H1 (cell line): ENCODE measurements at regions not wholly inside any gene's neighbourhood (a gene's known extent, or its start where the extent isn't known, plus 50 kb on each side); places are given as distances from the start of the nearest gene placed in this dataset.

Experiments used
- CTCF ChIA-PET: fragments of 300-600 bp; sonication (Branson Sonifier 250); formaldehyde crosslinking; loops from one replicate; lab custom pipeline; 2021; ENCODE audit not compliant: partially characterized antibody; lab: Charles Lee
- POLR2A ChIA-PET: fragments of 300-600 bp; sonication (Branson Sonifier 250); formaldehyde crosslinking; loops from one replicate; lab custom pipeline; 2021; ENCODE audit warnings: inconsistent platforms; ENCODE audit not compliant: partially characterized antibody; lab: Charles Lee
- DNase-seq, 2 experiments: peaks; one replicate each; pipeline versions ENCODE4 v3.0.0 to v3.0.0-alpha.2; 2010 to 2022; ENCODE audit warnings: low spot score in 2 of 2, low read depth in 1 of 2, mixed read lengths in 1 of 2
- FAIRE-seq: peaks from 2 replicates; lab custom pipeline; 2011; peaks lifted over from hg19 to GRCh38; lab: Jason Lieb, UNC
- H2AFZ ChIP-seq: 2 replicates; pipeline ENCODE4 v1.8.1; 2012; ENCODE audit warnings: low read length, inconsistent platforms
- H2AK5ac ChIP-seq: 2 replicates; pipeline ENCODE4 v1.6.1; 2013; ENCODE audit warnings: low read depth, low read length
- H2BK120ac ChIP-seq: replicated peaks from 2 replicates; pipeline ENCODE3; 2013; ENCODE audit warnings: low read depth, low read length, inconsistent platforms
- H2BK12ac ChIP-seq: 2 replicates; pipeline ENCODE4 v1.6.1; 2013; ENCODE audit warnings: low read depth, low read length
- H2BK15ac ChIP-seq: 2 replicates; pipeline ENCODE4 v1.6.1; 2013; ENCODE audit warnings: low read length
- H2BK20ac ChIP-seq: 2 replicates; pipeline ENCODE4 v1.6.1; 2013; ENCODE audit warnings: low read length
- H2BK5ac ChIP-seq: 2 replicates; pipeline ENCODE4 v1.6.1; 2013; ENCODE audit warnings: low read depth, low read length
- H3K14ac ChIP-seq: 2 replicates; pipeline ENCODE4 v1.6.1; 2013; ENCODE audit warnings: inconsistent platforms; ENCODE audit not compliant: insufficient read length
- H3K18ac ChIP-seq: 2 replicates; pipeline ENCODE4 v1.6.1; 2013; ENCODE audit warnings: low read length; ENCODE audit errors: extremely low read depth
- H3K23ac ChIP-seq: 2 replicates; pipeline ENCODE4 v1.6.1; 2013; ENCODE audit warnings: inconsistent platforms; ENCODE audit not compliant: insufficient read length
- H3K23me2 ChIP-seq: 2 replicates; pipeline ENCODE4 v1.6.1; 2013; ENCODE audit warnings: low read depth, low read length
- H3K27ac ChIP-seq: 2 replicates; pipeline ENCODE4 v1.6.1; 2011; ENCODE audit warnings: low read depth, low read length, inconsistent platforms
- H3K27me3 ChIP-seq, 4 experiments: replicated peaks in 1 of 4; 1 replicate in 1 of 4; 2 replicates in 3 of 4; pipeline versions ENCODE4 v1.6.1 to v1.8.1; 2011 to 2013; ENCODE audit warnings: low read length in 3 of 4, mild to moderate bottlenecking in 3 of 4, inconsistent platforms in 2 of 4, mixed read lengths in 2 of 4, moderate library complexity in 1 of 4; ENCODE audit not compliant: control insufficient read depth in 3 of 4, insufficient read depth in 3 of 4; ENCODE audit errors: extremely low read depth in 1 of 4
- H3K36me3 ChIP-seq, 4 experiments: 2 replicates each; pipeline versions ENCODE4 v1.6.1 to v1.8.1; 2011 to 2013; ENCODE audit warnings: mild to moderate bottlenecking in 4 of 4, low read length in 3 of 4, moderate library complexity in 2 of 4, control low read depth in 1 of 4, inconsistent platforms in 1 of 4; ENCODE audit not compliant: insufficient read depth in 4 of 4, control insufficient read depth in 2 of 4
- H3K4ac ChIP-seq: replicated peaks from 2 replicates; pipeline ENCODE3; 2013; ENCODE audit warnings: low read length, low read depth, mixed read lengths, inconsistent platforms; ENCODE audit not compliant: insufficient read length
- H3K4me1 ChIP-seq, 4 experiments: replicated peaks in 1 of 4; 1 replicate in 1 of 4; 2 replicates in 3 of 4; pipeline versions ENCODE4 v1.6.1 to v1.8.1; 2011 to 2013; ENCODE audit warnings: low read length in 3 of 4, inconsistent platforms in 2 of 4, mixed read lengths in 1 of 4; ENCODE audit not compliant: insufficient read depth in 4 of 4, control insufficient read depth in 3 of 4
- H3K4me2 ChIP-seq, 2 experiments: 2 replicates each; pipeline versions ENCODE4 v1.6.1 to v1.8.1; 2011 to 2013; ENCODE audit warnings: low read depth in 2 of 2, low read length in 2 of 2, control low read depth in 1 of 2, inconsistent platforms in 1 of 2, mild to moderate bottlenecking in 1 of 2; ENCODE audit not compliant: insufficient read depth in 1 of 2
- H3K4me3 ChIP-seq, 4 experiments: fragments of 200-600, 300-600 bp in 1 of 4; sonication (generic), shearing (Covaris generic), sonication (Bioruptor Twin) in 1 of 4; 2 replicates each; pipeline versions ENCODE4 v1.5.1 to v1.8.1; 2011 to 2016; ENCODE audit warnings: low read length in 4 of 4, low read depth in 3 of 4, control low read depth in 2 of 4, inconsistent platforms in 2 of 4, mild to moderate bottlenecking in 2 of 4, mixed read lengths in 1 of 4, moderate library complexity in 1 of 4; ENCODE audit not compliant: insufficient read depth in 2 of 4; ENCODE audit errors: extremely low read depth in 1 of 4
- H3K56ac ChIP-seq: replicated peaks from 2 replicates; pipeline ENCODE3; 2013; ENCODE audit warnings: low read depth, mild to moderate bottlenecking, mixed read lengths, low read length, inconsistent platforms; ENCODE audit not compliant: insufficient read length
- H3K79me1 ChIP-seq: 2 replicates; pipeline ENCODE4 v1.6.1; 2013; ENCODE audit warnings: low read depth, low read length, control low read depth
- H3K79me2 ChIP-seq, 2 experiments: 2 replicates each; pipeline versions ENCODE4 v1.6.1 to v1.8.1; 2012 to 2013; ENCODE audit warnings: low read length in 2 of 2, mild to moderate bottlenecking in 2 of 2, inconsistent platforms in 1 of 2; ENCODE audit not compliant: insufficient read depth in 2 of 2, control insufficient read depth in 1 of 2
- H3K9ac ChIP-seq, 4 experiments: replicated peaks in 1 of 4; 1 replicate in 1 of 4; 2 replicates in 3 of 4; pipeline versions ENCODE4 v1.6.1 to v1.8.1; 2011 to 2013; ENCODE audit warnings: low read depth in 3 of 4, low read length in 3 of 4, control low read depth in 2 of 4, mild to moderate bottlenecking in 2 of 4, moderate library complexity in 2 of 4, inconsistent platforms in 1 of 4; ENCODE audit errors: extremely low read depth in 1 of 4
- H3K9me3 ChIP-seq, 2 experiments: 2 replicates each; pipeline versions ENCODE4 v1.6.1 to v1.8.1; 2012 to 2013; ENCODE audit warnings: mild to moderate bottlenecking in 2 of 2, moderate library complexity in 2 of 2, control low read depth in 1 of 2, inconsistent platforms in 1 of 2, low read depth in 1 of 2, low read length in 1 of 2, mixed read lengths in 1 of 2; ENCODE audit not compliant: insufficient read depth in 2 of 2
- H4K20me1 ChIP-seq, 2 experiments: replicated peaks in 1 of 2; 2 replicates each; pipeline versions ENCODE3 to v1.8.1; 2011 to 2013; ENCODE audit warnings: inconsistent platforms in 2 of 2, low read length in 2 of 2, mild to moderate bottlenecking in 1 of 2; ENCODE audit not compliant: insufficient read depth in 2 of 2, control insufficient read depth in 1 of 2
- H4K5ac ChIP-seq: 2 replicates; pipeline ENCODE4 v1.6.1; 2013; ENCODE audit warnings: low read length, low read depth, mixed read lengths, inconsistent platforms; ENCODE audit not compliant: insufficient read length
- H4K8ac ChIP-seq: 2 replicates; pipeline ENCODE4 v1.8.0; 2013; ENCODE audit warnings: mild to moderate bottlenecking, moderate library complexity, low read length, inconsistent platforms; ENCODE audit not compliant: insufficient read depth; ENCODE audit errors: extremely low read depth
- H4K91ac ChIP-seq: replicated peaks from 2 replicates; pipeline ENCODE3; 2013; ENCODE audit warnings: low read length, mixed read lengths, inconsistent platforms; ENCODE audit not compliant: insufficient read length
- HDAC6 ChIP-seq: IDR thresholded peaks from one replicate; pipeline ENCODE4 v1.7.1; 2012; ENCODE audit warnings: low read depth, mild to moderate bottlenecking, inconsistent platforms, low read length, moderate library complexity
- KDM4A ChIP-seq: IDR thresholded peaks from one replicate; pipeline ENCODE4 v1.7.1; 2012; ENCODE audit warnings: low read depth, mild to moderate bottlenecking, moderate library complexity, low read length, inconsistent platforms; ENCODE audit not compliant: severe bottlenecking
- WGBS, 2 experiments: shearing (Covaris generic) in 1 of 2; methylation state at CpG; one replicate each; pipeline versions ENCODE4 v1.1.6 to v1.1.7; 2013 to 2015; ENCODE audit warnings: low lambda C conversion rate in 2 of 2, mixed read lengths in 2 of 2, inconsistent platforms in 1 of 2, low coverage in 1 of 2, missing lambda C conversion rate in 1 of 2; ENCODE audit not compliant: insufficient replicate concordance in 2 of 2, insufficient coverage in 1 of 2, insufficient read length in 1 of 2; ENCODE audit errors: extremely low coverage in 1 of 2, missing lambda C conversion rate in 1 of 2; 5-methylcytosine and 5-hydroxymethylcytosine counted together

DNA sequence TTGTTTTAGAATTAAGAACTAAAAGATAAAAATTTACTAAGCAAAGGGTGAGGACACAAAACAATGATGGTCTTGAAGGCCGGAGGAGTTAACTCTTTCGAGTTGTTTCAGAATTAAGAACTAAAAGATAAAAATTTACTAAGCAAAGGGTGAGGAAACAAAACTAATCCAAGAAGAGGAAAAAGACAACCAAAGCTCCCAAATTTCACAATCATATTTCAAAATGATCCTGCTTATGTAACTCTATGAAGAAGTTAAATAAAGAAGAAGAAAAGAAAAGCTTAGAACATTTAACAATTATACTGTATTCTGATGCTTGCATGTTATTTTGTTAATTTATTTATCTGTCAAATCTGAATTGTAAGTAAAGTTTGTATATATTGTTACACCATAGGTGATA is 154.8 kb upstream of the SLIT2 start:
- no peak overlapping the region for H4K5ac ChIP-seq
- H3K4me3 ChIP-seq: no peak overlapping the region
- H3K56ac ChIP-seq: no peak overlapping the region
- no peak overlapping the region for H3K14ac ChIP-seq
- H3K79me2 ChIP-seq: no peaks in the 10 kb centered on the region
- no peak overlapping the region for H2AFZ ChIP-seq
- no peaks in the 10 kb centered on the region for H3K4me1 ChIP-seq
- WGBS, 2 experiments: 85% methylated on average over 2 of the region's 2 CpGs; no CpG with 5 or more reads in 1 of the 2 experiments
- no peak overlapping the region for H2BK12ac ChIP-seq
- no peak overlapping the region for H2BK20ac ChIP-seq
- no peak overlapping the region for H3K9ac ChIP-seq
- H3K4ac ChIP-seq: no peak overlapping the region
- H3K27me3 ChIP-seq: no peaks in the 10 kb centered on the region
- ChIA-PET CTCF (no interaction called here), POLR2A (no interaction called here)
- no peak overlapping the region for H2BK5ac ChIP-seq
- no peak overlapping the region for H2BK15ac ChIP-seq
- H3K18ac ChIP-seq: no peak overlapping the region
- H3K4me2 ChIP-seq: no peak overlapping the region
- no peaks in the 10 kb centered on the region for H3K79me1 ChIP-seq
- H3K9me3 ChIP-seq: no peaks in the 10 kb centered on the region
- H4K20me1 ChIP-seq: no peaks in the 10 kb centered on the region
- H2AK5ac ChIP-seq: no peak overlapping the region
- DNase-seq: no peak
- no peak for FAIRE-seq
- no peak overlapping the region for H3K23ac ChIP-seq
- no peaks in the 10 kb centered on the region for H3K23me2 ChIP-seq
- H3K27ac ChIP-seq: no peak overlapping the region
- no peak overlapping the region for H2BK120ac ChIP-seq
- H4K8ac ChIP-seq: no peak overlapping the region
- no peaks in the 10 kb centered on the region for H3K36me3 ChIP-seq
- H4K91ac ChIP-seq: no peak overlapping the region
- TF ChIP-seq HDAC6: no peak
- TF ChIP-seq KDM4A: no peak
